ENCODE measurements at regions not wholly inside any gene's neighbourhood (a gene's known extent, or its start where the extent isn't known, plus 50 kb on each side); places are given as distances from the start of the nearest gene placed in this dataset.

GRCh38 chr3:8198605-8199004, 303.0 kb upstream of the LMCD1 start:
- Histone ChIP-seq H4K20me1 (ENCODE audit: control insufficient read depth, insufficient read depth) (no peaks in the 10 kb centered on the region), H3K4me3 (no peak overlapping the region), H3K9ac (ENCODE audit: control insufficient read depth, insufficient read depth, low read length) (no peak overlapping the region), H3K4me2 (ENCODE audit: control insufficient read depth, insufficient read depth) (no peak overlapping the region), H3K27ac (ENCODE audit: control insufficient read depth, insufficient read depth) (no peak overlapping the region), H2AFZ (ENCODE audit: control insufficient read depth, low read depth, low read length) (no peak overlapping the region), H3K79me2 (ENCODE audit: control insufficient read depth, insufficient read depth, low read length) (no peaks in the 10 kb centered on the region), H3K27me3 (replicated peaks in 1 of 2; ENCODE audit: control insufficient read depth in 2 of 2, insufficient read depth in 2 of 2, low read length in 1 of 2) (no peaks in the 10 kb centered on the region), H3K36me3 (ENCODE audit: control insufficient read depth in 2 of 2, insufficient read depth in 2 of 2, low read length in 1 of 2) (no peaks in the 10 kb centered on the region), H3K9me3 (replicated peaks; ENCODE audit: control insufficient read depth, insufficient read depth, low read length) (no peaks in the 10 kb centered on the region), H3K4me1 (ENCODE audit: control insufficient read depth, insufficient read depth, low read length) (no peaks in the 10 kb centered on the region)
- no TSS peak for BruUV-seq (replicated peaks)
- DNase-seq (ENCODE audit: low read depth, low spot score) (no peak), FAIRE-seq (no peak), ATAC-seq (no peak)
- SMC1A ChIA-PET (ENCODE audit: uncharacterized antibody, unreplicated experiment) = no interaction called here
- TF ChIP-seq DPF2 (IDR thresholded peaks at IDR 0.05) (no peak), RAD51 (IDR thresholded peaks at IDR 0.05) (peak; percentile 23; the same call in 1 of the 2 replicates)
- CTCF ChIA-PET = no interaction called here
- intact Hi-C loops (cut with micrococcal nuclease; ENCODE audit: unreplicated experiment) = no loop called here
- RAD21 ChIA-PET (ENCODE audit: unreplicated experiment) = no interaction called here
- WGBS (ENCODE audit: insufficient coverage, insufficient replicate concordance, low lambda C conversion rate, missing lambda C conversion rate) = 2% methylated on average over 4 of the region's 4 CpGs
- in situ Hi-C loops (cut with MboI) = no loop called here
- POLR2A ChIA-PET = no interaction called here

- Histone ChIP-seq H3K4me3 (no peak overlapping the region), H3K36me3 (ENCODE audit: control insufficient read depth in 2 of 2, insufficient read depth in 2 of 2, low read length in 1 of 2) (no peaks in the 10 kb centered on the region), H3K9ac (ENCODE audit: control insufficient read depth, insufficient read depth, low read length) (no peak overlapping the region), H3K9me3 (replicated peaks; ENCODE audit: control insufficient read depth, insufficient read depth, low read length) (no peaks in the 10 kb centered on the region), H3K27me3 (replicated peaks in 1 of 2; ENCODE audit: control insufficient read depth in 2 of 2, insufficient read depth in 2 of 2, low read length in 1 of 2) (no peaks in the 10 kb centered on the region), H3K4me2 (ENCODE audit: control insufficient read depth, insufficient read depth) (no peak overlapping the region), H4K20me1 (ENCODE audit: control insufficient read depth, insufficient read depth) (no peaks in the 10 kb centered on the region), H3K27ac (ENCODE audit: control insufficient read depth, insufficient read depth) (no peak overlapping the region), H2AFZ (ENCODE audit: control insufficient read depth, low read depth, low read length) (no peak overlapping the region), H3K79me2 (ENCODE audit: control insufficient read depth, insufficient read depth, low read length) (no peaks in the 10 kb centered on the region), H3K4me1 (ENCODE audit: control insufficient read depth, insufficient read depth, low read length) (no peaks in the 10 kb centered on the region)
- intact Hi-C loops (cut with micrococcal nuclease; ENCODE audit: unreplicated experiment) = no loop called here
- no peak for DNase-seq (ENCODE audit: low read depth, low spot score)
- in situ Hi-C loops (cut with MboI) = no loop called here
- POLR2A ChIA-PET = no interaction called here
- RAD21 ChIA-PET (ENCODE audit: unreplicated experiment) = no interaction called here
- WGBS (ENCODE audit: insufficient coverage, insufficient replicate concordance, low lambda C conversion rate, missing lambda C conversion rate) = 20% methylated on average over 3 of the region's 3 CpGs
- CTCF ChIA-PET = no interaction called here
- ATAC-seq = no peak
- SMC1A ChIA-PET (ENCODE audit: uncharacterized antibody, unreplicated experiment) = interaction anchor here (1.0 kb wide), 1 partner anchor 39 kb away, joined by 3 read pairs; no protein-coding TSS in a partner anchor
- BruUV-seq (replicated peaks) = no TSS peak
- no peak for FAIRE-seq
- TF ChIP-seq LARP7 (IDR thresholded peaks at IDR 0.05) = no peak
- TF ChIP-seq KLF5 (IDR thresholded peaks at IDR 0.05; ENCODE audit: partially characterized antibody) = no peak
- TF ChIP-seq NFIC (IDR thresholded peaks at IDR 0.05; ENCODE audit: low read depth, low read length) = no peak
- no peak for TF ChIP-seq BCL3 (IDR thresholded peaks at IDR 0.05; ENCODE audit: borderline replicate concordance, insufficient read depth, low read depth, low read length, poor library complexity, severe bottlenecking)
- no peak for TF ChIP-seq TCF3 (IDR thresholded peaks at IDR 0.05; ENCODE audit: borderline replicate concordance, insufficient read depth, low read depth, low read length)
- TF ChIP-seq SREBF2 (IDR thresholded peaks at IDR 0.05; ENCODE audit: low read length) = no peak
- no peak for TF ChIP-seq ZNF217 (IDR thresholded peaks at IDR 0.05)
- no peak for TF ChIP-seq ZNF592 (IDR thresholded peaks at IDR 0.05)
- TF ChIP-seq SUPT20H (IDR thresholded peaks at IDR 0.05; ENCODE audit: borderline replicate concordance, control insufficient read depth, low read depth, low read length) = no peak
- TF ChIP-seq ATF3 (IDR thresholded peaks at IDR 0.05; ENCODE audit: borderline replicate concordance, extremely low read depth, low read depth, low read length) = no peak
Measured at GRCh38 chr3:8200996-8201395, 300.6 kb upstream of the LMCD1 start.
